H1 (cell line): ENCODE measurements at regions not wholly inside any gene's neighbourhood (a gene's known extent, or its start where the extent isn't known, plus 50 kb on each side); places are given as distances from the start of the nearest gene placed in this dataset.

Experiments
- CTCF ChIA-PET: fragments of 300-600 bp; sonication (Branson Sonifier 250); formaldehyde crosslinking; loops from one replicate; lab custom pipeline; 2021; ENCODE audit not compliant: partially characterized antibody; lab: Charles Lee
- POLR2A ChIA-PET: fragments of 300-600 bp; sonication (Branson Sonifier 250); formaldehyde crosslinking; loops from one replicate; lab custom pipeline; 2021; ENCODE audit warnings: inconsistent platforms; ENCODE audit not compliant: partially characterized antibody; lab: Charles Lee
- DNase-seq, 2 experiments: peaks; one replicate each; pipeline versions ENCODE4 v3.0.0 to v3.0.0-alpha.2; 2010 to 2022; ENCODE audit warnings: low spot score in 2 of 2, low read depth in 1 of 2, mixed read lengths in 1 of 2
- FAIRE-seq: peaks from 2 replicates; lab custom pipeline; 2011; peaks lifted over from hg19 to GRCh38; lab: Jason Lieb, UNC
- H2AFZ ChIP-seq: 2 replicates; pipeline ENCODE4 v1.8.1; 2012; ENCODE audit warnings: low read length, inconsistent platforms
- H2AK5ac ChIP-seq: 2 replicates; pipeline ENCODE4 v1.6.1; 2013; ENCODE audit warnings: low read depth, low read length
- H2BK120ac ChIP-seq: replicated peaks from 2 replicates; pipeline ENCODE3; 2013; ENCODE audit warnings: low read depth, low read length, inconsistent platforms
- H2BK12ac ChIP-seq: 2 replicates; pipeline ENCODE4 v1.6.1; 2013; ENCODE audit warnings: low read depth, low read length
- H2BK15ac ChIP-seq: 2 replicates; pipeline ENCODE4 v1.6.1; 2013; ENCODE audit warnings: low read length
- H2BK20ac ChIP-seq: 2 replicates; pipeline ENCODE4 v1.6.1; 2013; ENCODE audit warnings: low read length
- H2BK5ac ChIP-seq: 2 replicates; pipeline ENCODE4 v1.6.1; 2013; ENCODE audit warnings: low read depth, low read length
- H3K14ac ChIP-seq: 2 replicates; pipeline ENCODE4 v1.6.1; 2013; ENCODE audit warnings: inconsistent platforms; ENCODE audit not compliant: insufficient read length
- H3K18ac ChIP-seq: 2 replicates; pipeline ENCODE4 v1.6.1; 2013; ENCODE audit warnings: low read length; ENCODE audit errors: extremely low read depth
- H3K23ac ChIP-seq: 2 replicates; pipeline ENCODE4 v1.6.1; 2013; ENCODE audit warnings: inconsistent platforms; ENCODE audit not compliant: insufficient read length
- H3K23me2 ChIP-seq: 2 replicates; pipeline ENCODE4 v1.6.1; 2013; ENCODE audit warnings: low read depth, low read length
- H3K27ac ChIP-seq: 2 replicates; pipeline ENCODE4 v1.6.1; 2011; ENCODE audit warnings: low read depth, low read length, inconsistent platforms
- H3K27me3 ChIP-seq, 4 experiments: replicated peaks in 1 of 4; 1 replicate in 1 of 4; 2 replicates in 3 of 4; pipeline versions ENCODE4 v1.6.1 to v1.8.1; 2011 to 2013; ENCODE audit warnings: low read length in 3 of 4, mild to moderate bottlenecking in 3 of 4, inconsistent platforms in 2 of 4, mixed read lengths in 2 of 4, moderate library complexity in 1 of 4; ENCODE audit not compliant: control insufficient read depth in 3 of 4, insufficient read depth in 3 of 4; ENCODE audit errors: extremely low read depth in 1 of 4
- H3K36me3 ChIP-seq, 4 experiments: 2 replicates each; pipeline versions ENCODE4 v1.6.1 to v1.8.1; 2011 to 2013; ENCODE audit warnings: mild to moderate bottlenecking in 4 of 4, low read length in 3 of 4, moderate library complexity in 2 of 4, control low read depth in 1 of 4, inconsistent platforms in 1 of 4; ENCODE audit not compliant: insufficient read depth in 4 of 4, control insufficient read depth in 2 of 4
- H3K4ac ChIP-seq: replicated peaks from 2 replicates; pipeline ENCODE3; 2013; ENCODE audit warnings: low read length, low read depth, mixed read lengths, inconsistent platforms; ENCODE audit not compliant: insufficient read length
- H3K4me1 ChIP-seq, 4 experiments: replicated peaks in 1 of 4; 1 replicate in 1 of 4; 2 replicates in 3 of 4; pipeline versions ENCODE4 v1.6.1 to v1.8.1; 2011 to 2013; ENCODE audit warnings: low read length in 3 of 4, inconsistent platforms in 2 of 4, mixed read lengths in 1 of 4; ENCODE audit not compliant: insufficient read depth in 4 of 4, control insufficient read depth in 3 of 4
- H3K4me2 ChIP-seq, 2 experiments: 2 replicates each; pipeline versions ENCODE4 v1.6.1 to v1.8.1; 2011 to 2013; ENCODE audit warnings: low read depth in 2 of 2, low read length in 2 of 2, control low read depth in 1 of 2, inconsistent platforms in 1 of 2, mild to moderate bottlenecking in 1 of 2; ENCODE audit not compliant: insufficient read depth in 1 of 2
- H3K4me3 ChIP-seq, 4 experiments: fragments of 200-600, 300-600 bp in 1 of 4; sonication (generic), shearing (Covaris generic), sonication (Bioruptor Twin) in 1 of 4; 2 replicates each; pipeline versions ENCODE4 v1.5.1 to v1.8.1; 2011 to 2016; ENCODE audit warnings: low read length in 4 of 4, low read depth in 3 of 4, control low read depth in 2 of 4, inconsistent platforms in 2 of 4, mild to moderate bottlenecking in 2 of 4, mixed read lengths in 1 of 4, moderate library complexity in 1 of 4; ENCODE audit not compliant: insufficient read depth in 2 of 4; ENCODE audit errors: extremely low read depth in 1 of 4
- H3K56ac ChIP-seq: replicated peaks from 2 replicates; pipeline ENCODE3; 2013; ENCODE audit warnings: low read depth, mild to moderate bottlenecking, mixed read lengths, low read length, inconsistent platforms; ENCODE audit not compliant: insufficient read length
- H3K79me1 ChIP-seq: 2 replicates; pipeline ENCODE4 v1.6.1; 2013; ENCODE audit warnings: low read depth, low read length, control low read depth
- H3K79me2 ChIP-seq, 2 experiments: 2 replicates each; pipeline versions ENCODE4 v1.6.1 to v1.8.1; 2012 to 2013; ENCODE audit warnings: low read length in 2 of 2, mild to moderate bottlenecking in 2 of 2, inconsistent platforms in 1 of 2; ENCODE audit not compliant: insufficient read depth in 2 of 2, control insufficient read depth in 1 of 2
- H3K9ac ChIP-seq, 4 experiments: replicated peaks in 1 of 4; 1 replicate in 1 of 4; 2 replicates in 3 of 4; pipeline versions ENCODE4 v1.6.1 to v1.8.1; 2011 to 2013; ENCODE audit warnings: low read depth in 3 of 4, low read length in 3 of 4, control low read depth in 2 of 4, mild to moderate bottlenecking in 2 of 4, moderate library complexity in 2 of 4, inconsistent platforms in 1 of 4; ENCODE audit errors: extremely low read depth in 1 of 4
- H3K9me3 ChIP-seq, 2 experiments: 2 replicates each; pipeline versions ENCODE4 v1.6.1 to v1.8.1; 2012 to 2013; ENCODE audit warnings: mild to moderate bottlenecking in 2 of 2, moderate library complexity in 2 of 2, control low read depth in 1 of 2, inconsistent platforms in 1 of 2, low read depth in 1 of 2, low read length in 1 of 2, mixed read lengths in 1 of 2; ENCODE audit not compliant: insufficient read depth in 2 of 2
- H4K20me1 ChIP-seq, 2 experiments: replicated peaks in 1 of 2; 2 replicates each; pipeline versions ENCODE3 to v1.8.1; 2011 to 2013; ENCODE audit warnings: inconsistent platforms in 2 of 2, low read length in 2 of 2, mild to moderate bottlenecking in 1 of 2; ENCODE audit not compliant: insufficient read depth in 2 of 2, control insufficient read depth in 1 of 2
- H4K5ac ChIP-seq: 2 replicates; pipeline ENCODE4 v1.6.1; 2013; ENCODE audit warnings: low read length, low read depth, mixed read lengths, inconsistent platforms; ENCODE audit not compliant: insufficient read length
- H4K8ac ChIP-seq: 2 replicates; pipeline ENCODE4 v1.8.0; 2013; ENCODE audit warnings: mild to moderate bottlenecking, moderate library complexity, low read length, inconsistent platforms; ENCODE audit not compliant: insufficient read depth; ENCODE audit errors: extremely low read depth
- H4K91ac ChIP-seq: replicated peaks from 2 replicates; pipeline ENCODE3; 2013; ENCODE audit warnings: low read length, mixed read lengths, inconsistent platforms; ENCODE audit not compliant: insufficient read length
- PHF8 ChIP-seq: fragments of 200-600 bp; sonication (generic); conservative IDR thresholded peaks from 2 replicates; pipeline ENCODE4 v1.7.1; 2012; ENCODE audit warnings: low read depth, mild to moderate bottlenecking, inconsistent platforms, low read length, moderate library complexity
- POLR2AphosphoS5 ChIP-seq: IDR thresholded peaks from 2 replicates; pipeline ENCODE4 v1.6.1; 2011; ENCODE audit warnings: low read depth, low read length
- SAP30 ChIP-seq: fragments of 300-600 bp; sonication (generic); IDR thresholded peaks from 2 replicates; pipeline ENCODE4 v1.7.1; 2012; ENCODE audit warnings: low read length, moderate library complexity, mild to moderate bottlenecking, inconsistent platforms; ENCODE audit not compliant: insufficient read depth, insufficient replicate concordance
- SIRT6 ChIP-seq: IDR thresholded peaks from one replicate; pipeline ENCODE4 v1.7.1; 2012; ENCODE audit warnings: low read length, inconsistent platforms
- WGBS, 2 experiments: shearing (Covaris generic) in 1 of 2; methylation state at CpG; one replicate each; pipeline versions ENCODE4 v1.1.6 to v1.1.7; 2013 to 2015; ENCODE audit warnings: low lambda C conversion rate in 2 of 2, mixed read lengths in 2 of 2, inconsistent platforms in 1 of 2, low coverage in 1 of 2, missing lambda C conversion rate in 1 of 2; ENCODE audit not compliant: insufficient replicate concordance in 2 of 2, insufficient coverage in 1 of 2, insufficient read length in 1 of 2; ENCODE audit errors: extremely low coverage in 1 of 2, missing lambda C conversion rate in 1 of 2; 5-methylcytosine and 5-hydroxymethylcytosine counted together

GRCh38 chr2:78811955-78812610 lies 213.4 kb upstream of the REG3G start:
- CTCF ChIA-PET: interaction anchor here (1.4 kb wide), 1 partner anchor 168 kb away, joined by 3 read pairs; no protein-coding TSS in a partner anchor
- no peak for FAIRE-seq

More at GRCh38 chr2:78811955-78812610, 213.4 kb upstream of the REG3G start:
- Histone ChIP-seq H3K14ac (no peak overlapping the region), H3K23me2 (no peaks in the 10 kb centered on the region; the same call in 1 of the 2 replicates), H3K23ac (no peak overlapping the region), H2AFZ (no peak overlapping the region), H3K36me3 (no peaks in the 10 kb centered on the region), H3K4me3 (no peak overlapping the region), H3K9ac (no peak overlapping the region), H4K20me1 (no peaks in the 10 kb centered on the region), H4K5ac (no peak overlapping the region), H3K79me1 (no peaks in the 10 kb centered on the region), H3K27me3 (no peaks in the 10 kb centered on the region), H2BK120ac (no peak overlapping the region), H2BK15ac (no peak overlapping the region), H2BK12ac (no peak overlapping the region), H2AK5ac (no peak overlapping the region), H3K18ac (no peak overlapping the region), H2BK5ac (no peak overlapping the region), H3K4me2 (no peak overlapping the region), H3K56ac (no peak overlapping the region), H4K8ac (no peak overlapping the region), H3K79me2 (no peaks in the 10 kb centered on the region), H2BK20ac (no peak overlapping the region), H3K4me1 (no peaks in the 10 kb centered on the region), H3K27ac (no peak overlapping the region), H3K4ac (no peak overlapping the region), H3K9me3 (no peaks in the 10 kb centered on the region), H4K91ac (no peak overlapping the region)
- no peak for DNase-seq
- 89% methylated on average over 3 of the region's 3 CpGs; no CpG with 5 or more reads in 1 of the 2 experiments for WGBS, 2 experiments
- TF ChIP-seq POLR2AphosphoS5 (no peak), SIRT6 (no peak), SAP30 (no peak), PHF8 (no peak)
- POLR2A ChIA-PET: no interaction called here
